Memory B cell (primary cell): ENCODE measurements at regions not wholly inside any gene's neighbourhood (a gene's known extent, or its start where the extent isn't known, plus 50 kb on each side); places are given as distances from the start of the nearest gene placed in this dataset.
"Not testable (repeated sequence)": the region's sequence is repeated elsewhere in the genome, so short reads cannot be mapped to it uniquely, and the experiment has no call there.

Experiments used
- ATAC-seq: fragments of 150-1000 bp; cut with Tn5 transposase; 2 replicates; pipeline ENCODE4 v1.10.0; 2021; ENCODE audit warnings: low read depth, mild to moderate bottlenecking, moderate library complexity
- DNase-seq, 2 donors: peaks; one replicate each; pipeline ENCODE4 v3.0.0; 2022; ENCODE audit warnings: low spot score in 2 of 2
- H3K27ac Mint-ChIP-seq: one replicate; pipeline ENCODE4 v1.8.0; 2022; ENCODE audit warnings: mild to moderate bottlenecking, moderate library complexity, mixed read lengths
- H3K27me3 Mint-ChIP-seq: one replicate; pipeline ENCODE4 v1.8.0; 2022; ENCODE audit warnings: mixed read lengths
- H3K36me3 Mint-ChIP-seq: one replicate; pipeline ENCODE4 v1.8.0; 2022; ENCODE audit warnings: mild to moderate bottlenecking, mixed read lengths
- H3K4me1 Mint-ChIP-seq: one replicate; pipeline ENCODE4 v1.8.0; 2022; ENCODE audit warnings: mixed read lengths
- H3K4me3 Mint-ChIP-seq: one replicate; pipeline ENCODE4 v1.8.0; 2022; ENCODE audit warnings: mild to moderate bottlenecking, moderate library complexity, mixed read lengths
- H3K9me3 Mint-ChIP-seq: one replicate; pipeline ENCODE4 v1.8.0; 2022; ENCODE audit warnings: mixed read lengths

DNA sequence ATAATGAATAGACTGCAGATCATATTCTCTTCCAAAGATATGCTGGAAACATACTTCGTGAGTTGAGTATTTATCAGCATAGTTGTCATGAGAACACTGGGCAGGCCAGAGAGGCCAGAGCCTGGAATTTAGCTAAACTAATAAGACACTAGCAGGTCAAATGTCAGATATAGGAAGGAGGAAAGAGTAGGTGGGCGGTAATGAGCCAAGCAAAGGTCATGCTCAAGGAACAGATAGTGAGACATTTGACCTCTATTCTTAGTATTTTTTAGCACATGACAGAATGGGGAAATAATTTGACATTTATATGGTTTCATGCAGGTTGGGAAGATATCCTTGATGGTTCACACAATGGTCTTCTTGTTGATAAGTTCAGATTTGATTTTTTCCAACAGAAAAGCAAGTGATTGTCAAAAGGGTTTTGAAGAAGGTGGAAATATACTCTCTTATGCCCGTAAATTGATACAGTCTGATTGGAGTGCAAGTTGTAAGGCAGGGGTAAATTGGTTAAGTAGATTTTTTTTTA lies 99.6 kb upstream of the GOLGA6L4 start:
- not testable (repeated sequence) for ATAC-seq, H3K4me3 Mint-ChIP-seq, H3K4me1 Mint-ChIP-seq, H3K27me3 Mint-ChIP-seq, H3K27ac Mint-ChIP-seq, H3K36me3 Mint-ChIP-seq, H3K9me3 Mint-ChIP-seq, DNase-seq

- H3K4me3 Mint-ChIP-seq = no peak overlapping the region
- H3K27me3 Mint-ChIP-seq = peaks cover 5% of the 10 kb centered on the region
- no peaks in the 10 kb centered on the region for H3K36me3 Mint-ChIP-seq
- H3K27ac Mint-ChIP-seq = no peak overlapping the region
- DNase-seq = peak; percentile 65 to 76
- H3K9me3 Mint-ChIP-seq = no peaks in the 10 kb centered on the region
- H3K4me1 Mint-ChIP-seq = peaks cover 6% of the 10 kb centered on the region
- ATAC-seq = peak; percentile 96
These were observed 92.7 kb upstream of the GOLGA6L4 start for GRCh38 chr15:84142888-84143337.

GRCh38 chr15:84143753-84144314 lies 91.7 kb upstream of the GOLGA6L4 start:
- Mint-ChIP-seq H3K36me3 (no peaks in the 10 kb centered on the region), H3K27me3 (peaks cover 5% of the 10 kb centered on the region), H3K27ac (no peak overlapping the region), H3K4me3 (no peak overlapping the region), H3K9me3 (no peaks in the 10 kb centered on the region), H3K4me1 (peaks cover 6% of the 10 kb centered on the region)
- ATAC-seq (peak; percentile 37), DNase-seq (no peak)

GRCh38 chr15:84144946-84145345 lies 90.6 kb upstream of the GOLGA6L4 start:
- H3K9me3 Mint-ChIP-seq, H3K27ac Mint-ChIP-seq, H3K4me3 Mint-ChIP-seq, H3K36me3 Mint-ChIP-seq, DNase-seq, ATAC-seq, H3K4me1 Mint-ChIP-seq, H3K27me3 Mint-ChIP-seq: not testable (repeated sequence)

DNA sequence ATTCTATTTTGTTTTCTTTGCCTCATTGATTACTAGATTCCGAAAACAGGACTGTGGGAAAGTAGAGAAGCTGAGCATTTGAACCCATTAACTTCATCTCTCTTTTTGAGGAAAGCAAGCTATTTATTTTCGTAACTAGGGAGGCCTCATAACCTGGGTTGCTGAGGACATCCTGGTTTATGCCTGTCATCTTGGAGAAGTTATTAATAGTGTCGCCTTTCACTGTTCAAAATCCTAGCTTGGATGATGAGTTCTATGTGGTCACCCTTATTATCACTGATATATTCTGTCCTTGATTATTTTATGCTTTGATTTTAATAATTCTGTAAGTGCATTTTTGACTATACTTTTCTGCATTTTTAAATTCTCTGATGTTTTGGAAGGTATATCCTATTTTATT lies 89.3 kb upstream of the GOLGA6L4 start:
- H3K36me3 Mint-ChIP-seq, H3K4me1 Mint-ChIP-seq, H3K4me3 Mint-ChIP-seq, H3K27me3 Mint-ChIP-seq, H3K9me3 Mint-ChIP-seq, ATAC-seq, H3K27ac Mint-ChIP-seq, DNase-seq: not testable (repeated sequence)

GRCh38 chr15:84147307-84147706 lies 88.3 kb upstream of the GOLGA6L4 start:
- H3K9me3 Mint-ChIP-seq, H3K4me3 Mint-ChIP-seq, H3K36me3 Mint-ChIP-seq, H3K27ac Mint-ChIP-seq, H3K27me3 Mint-ChIP-seq, ATAC-seq, H3K4me1 Mint-ChIP-seq, DNase-seq: not testable (repeated sequence)

GRCh38 chr15:84151205-84151931 lies 84.2 kb upstream of the GOLGA6L4 start:
- H3K27ac Mint-ChIP-seq = no peak overlapping the region
- DNase-seq (no peak), ATAC-seq (no peak)
- no peak overlapping the region for H3K4me3 Mint-ChIP-seq
- no peaks in the 10 kb centered on the region for H3K36me3 Mint-ChIP-seq
- H3K27me3 Mint-ChIP-seq = peaks cover 5% of the 10 kb centered on the region
- peaks cover 10% of the 10 kb centered on the region for H3K4me1 Mint-ChIP-seq
- no peaks in the 10 kb centered on the region for H3K9me3 Mint-ChIP-seq

DNA sequence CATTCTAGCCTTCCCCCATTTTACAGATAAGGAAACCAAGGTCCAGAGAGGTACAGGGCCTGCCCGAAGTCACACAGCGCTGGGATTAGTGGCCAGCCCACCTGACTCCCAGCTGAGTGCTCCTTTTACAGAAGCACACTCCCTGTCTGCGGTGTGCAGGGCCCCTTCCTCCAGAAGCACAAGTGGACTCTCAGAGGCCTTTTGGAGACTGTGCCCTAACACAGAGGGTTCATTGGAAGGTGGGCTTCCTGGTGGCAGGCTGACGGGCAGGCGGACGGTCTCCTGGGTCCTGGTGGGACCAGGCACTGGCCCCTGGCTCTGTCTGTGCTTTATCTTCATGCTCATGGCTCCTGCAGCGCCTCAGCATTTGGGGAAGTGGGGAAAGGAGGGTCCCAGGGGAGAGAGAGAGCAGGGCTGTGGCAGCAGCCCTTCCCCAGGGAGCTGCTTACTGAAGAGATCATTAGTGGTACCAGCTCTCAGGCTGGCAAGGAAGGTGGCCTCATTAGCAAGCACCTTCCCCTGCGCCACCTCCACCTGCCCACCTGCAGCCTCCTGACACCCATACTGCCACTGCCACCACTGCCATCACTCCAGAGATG lies 83.1 kb upstream of the GOLGA6L4 start:
- not testable (repeated sequence) for DNase-seq, H3K36me3 Mint-ChIP-seq, H3K27me3 Mint-ChIP-seq, H3K27ac Mint-ChIP-seq, H3K4me1 Mint-ChIP-seq, H3K4me3 Mint-ChIP-seq, H3K9me3 Mint-ChIP-seq
- ATAC-seq = peak; percentile 67

GRCh38 chr15:84153655-84154140 lies 81.9 kb upstream of the GOLGA6L4 start:
- not testable (repeated sequence) for DNase-seq, H3K27me3 Mint-ChIP-seq, H3K4me3 Mint-ChIP-seq, H3K27ac Mint-ChIP-seq, H3K4me1 Mint-ChIP-seq, H3K9me3 Mint-ChIP-seq, ATAC-seq, H3K36me3 Mint-ChIP-seq

- H3K4me1 Mint-ChIP-seq, H3K27ac Mint-ChIP-seq, H3K36me3 Mint-ChIP-seq, H3K27me3 Mint-ChIP-seq, H3K4me3 Mint-ChIP-seq, ATAC-seq, DNase-seq, H3K9me3 Mint-ChIP-seq: not testable (repeated sequence)
These were observed 81.3 kb upstream of the GOLGA6L4 start for GRCh38 chr15:84154314-84154713.

- H3K4me1 Mint-ChIP-seq, H3K27me3 Mint-ChIP-seq, ATAC-seq, H3K9me3 Mint-ChIP-seq, H3K27ac Mint-ChIP-seq, H3K36me3 Mint-ChIP-seq, DNase-seq, H3K4me3 Mint-ChIP-seq: not testable (repeated sequence)
These were observed 80.8 kb upstream of the GOLGA6L4 start for GRCh38 chr15:84154787-84155186.

- H3K4me1 Mint-ChIP-seq, ATAC-seq, H3K36me3 Mint-ChIP-seq, H3K27ac Mint-ChIP-seq, H3K4me3 Mint-ChIP-seq, H3K9me3 Mint-ChIP-seq, DNase-seq, H3K27me3 Mint-ChIP-seq: not testable (repeated sequence)
These were observed 79.6 kb upstream of the GOLGA6L4 start for GRCh38 chr15:84155792-84156587.

DNA sequence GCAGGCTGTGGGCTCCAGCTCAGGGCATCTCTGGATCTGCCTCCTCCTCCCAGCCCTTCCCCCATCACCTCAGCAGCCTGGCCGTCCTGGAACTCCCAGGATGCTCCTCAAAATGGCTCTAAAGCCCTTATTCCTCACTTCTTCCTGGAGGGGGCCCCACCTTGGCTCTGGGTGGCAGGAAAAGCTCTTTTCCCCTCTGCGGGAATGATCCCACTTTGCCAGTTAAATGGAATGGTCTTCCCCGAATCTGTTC lies 79.1 kb upstream of the GOLGA6L4 start:
- not testable (repeated sequence) for DNase-seq, H3K27me3 Mint-ChIP-seq, ATAC-seq

GRCh38 chr15:84157056-84157632 lies 78.4 kb upstream of the GOLGA6L4 start:
- H3K27ac Mint-ChIP-seq, ATAC-seq, H3K9me3 Mint-ChIP-seq, H3K36me3 Mint-ChIP-seq, H3K4me1 Mint-ChIP-seq, DNase-seq, H3K27me3 Mint-ChIP-seq, H3K4me3 Mint-ChIP-seq: not testable (repeated sequence)

More for the DNA sequence above, 79.1 kb upstream of the GOLGA6L4 start:
- not testable (repeated sequence) for H3K36me3 Mint-ChIP-seq, H3K9me3 Mint-ChIP-seq, H3K27ac Mint-ChIP-seq, H3K4me3 Mint-ChIP-seq, H3K4me1 Mint-ChIP-seq
